GM18907 (cell line): ENCODE measurements at regions not wholly inside any gene's neighbourhood (a gene's known extent, or its start where the extent isn't known, plus 50 kb on each side); places are given as distances from the start of the nearest gene placed in this dataset.
"Not testable (repeated sequence)": the region's sequence is repeated elsewhere in the genome, so short reads cannot be mapped to it uniquely, and the experiment has no call there.

ENCODE experiments used
- ATAC-seq: cut with Tn5 transposase; IDR thresholded peaks from one replicate; pipeline ENCODE4 v1.9.1; 2021; ENCODE audit warnings: mild to moderate bottlenecking, moderate library complexity; ENCODE audit not compliant: unreplicated experiment

DNA sequence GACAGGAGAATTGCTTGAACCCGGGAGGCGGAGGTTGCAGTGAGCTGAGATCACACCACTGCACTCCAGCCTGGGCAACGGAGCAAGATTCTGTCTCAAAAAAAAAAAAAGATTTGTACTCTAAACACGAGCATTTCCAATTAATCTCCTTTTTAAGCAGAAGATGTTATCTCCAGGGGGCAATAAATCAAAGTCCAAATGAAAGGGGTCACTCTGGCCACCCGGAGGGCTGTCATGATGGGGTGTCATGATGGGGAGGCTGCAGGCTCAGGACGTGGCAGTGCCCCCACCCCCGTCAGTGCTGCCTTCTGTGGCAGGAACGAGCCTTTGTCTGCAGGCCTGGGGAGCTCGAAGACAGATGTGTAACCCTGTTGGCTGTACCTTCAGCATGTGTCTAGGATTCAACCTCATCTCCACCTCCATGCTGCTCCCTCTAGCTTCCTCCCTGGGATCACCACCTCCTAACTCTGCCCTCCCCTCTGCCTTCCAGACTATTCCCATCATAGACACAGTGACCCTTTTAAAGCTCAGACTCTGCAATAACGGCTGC, 76.9 kb upstream of the YWHAQ start:
- ATAC-seq: no peak

DNA sequence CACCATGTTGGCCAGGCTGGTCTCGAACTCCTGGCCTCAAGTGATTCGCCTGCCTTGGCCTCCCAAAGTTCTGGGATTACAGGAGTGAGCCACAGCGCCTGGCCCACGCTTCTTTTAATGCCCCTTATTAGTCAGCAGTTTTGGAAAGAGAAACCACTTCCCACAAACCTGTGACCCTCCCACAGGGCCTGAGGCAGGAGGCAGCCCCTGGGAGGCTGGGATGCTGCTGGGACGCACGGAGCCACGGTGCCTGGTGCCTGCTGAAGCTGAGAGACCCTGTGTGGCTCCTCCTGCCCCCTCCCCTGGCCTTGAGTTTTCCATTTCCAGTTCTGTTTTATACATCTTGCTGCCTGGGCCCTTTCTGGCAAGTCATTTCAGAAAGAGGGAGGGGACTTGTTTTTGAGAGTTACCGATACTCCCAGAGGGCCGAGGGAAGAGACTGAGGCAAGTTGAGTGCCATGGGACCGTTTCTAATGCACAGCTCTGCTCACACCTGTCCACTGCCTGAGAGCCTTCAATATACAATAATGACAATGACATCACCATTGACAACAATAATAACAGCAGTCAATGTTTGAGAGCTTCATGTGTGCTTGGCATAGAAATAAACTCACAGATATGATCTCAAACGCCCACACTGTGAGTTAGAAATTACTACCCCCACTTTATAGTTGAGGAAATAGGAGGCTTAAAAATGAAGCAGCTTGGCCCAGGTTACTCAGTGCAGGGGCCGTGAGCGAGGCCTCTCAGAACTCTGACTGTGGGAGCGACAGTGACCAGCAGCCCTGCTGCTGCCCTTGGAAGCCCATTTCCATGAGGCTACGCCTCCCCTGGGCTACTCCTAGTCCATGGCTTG, 78.1 kb upstream of the YWHAQ start:
- ATAC-seq: no peak

DNA sequence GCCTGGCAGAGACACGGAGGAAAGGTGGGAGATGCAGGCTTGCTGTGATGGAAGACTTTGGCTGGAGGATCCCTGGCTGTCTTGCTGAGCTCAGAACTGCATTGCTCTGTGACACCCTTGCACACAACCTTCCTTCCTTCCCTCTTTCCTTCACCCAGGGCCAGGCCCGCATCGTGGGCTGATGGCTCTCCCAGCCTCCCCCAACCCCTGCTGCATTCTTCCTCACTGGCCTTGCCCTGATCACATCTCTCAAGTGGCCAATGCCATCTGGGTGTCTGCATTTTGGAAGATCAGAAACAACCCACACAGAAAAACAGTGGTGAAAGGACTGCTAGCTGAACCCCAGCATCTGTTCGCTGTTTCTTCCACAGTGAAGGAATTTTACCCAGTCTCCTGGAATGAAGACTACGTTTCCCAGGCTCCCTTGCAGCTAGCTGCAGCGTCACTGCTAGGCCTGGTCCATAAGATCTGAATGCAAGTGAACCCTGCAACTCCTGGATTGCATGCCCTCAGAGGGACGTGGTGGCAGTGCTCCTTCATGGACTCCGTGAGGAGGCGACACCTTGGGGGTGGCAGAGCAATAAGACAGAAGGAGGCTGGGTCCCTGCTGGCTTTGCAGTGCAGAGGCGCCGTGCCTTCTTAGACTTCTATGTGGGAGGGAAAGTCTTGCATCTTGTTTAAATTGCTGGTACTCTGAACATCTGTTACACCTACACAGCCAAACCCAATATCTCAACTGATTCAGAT, 78.9 kb upstream of the YWHAQ start:
- ATAC-seq: no peak

- ATAC-seq: no peak
Measured at GRCh38 chr2:9710311-9710710, 79.5 kb upstream of the YWHAQ start.

DNA sequence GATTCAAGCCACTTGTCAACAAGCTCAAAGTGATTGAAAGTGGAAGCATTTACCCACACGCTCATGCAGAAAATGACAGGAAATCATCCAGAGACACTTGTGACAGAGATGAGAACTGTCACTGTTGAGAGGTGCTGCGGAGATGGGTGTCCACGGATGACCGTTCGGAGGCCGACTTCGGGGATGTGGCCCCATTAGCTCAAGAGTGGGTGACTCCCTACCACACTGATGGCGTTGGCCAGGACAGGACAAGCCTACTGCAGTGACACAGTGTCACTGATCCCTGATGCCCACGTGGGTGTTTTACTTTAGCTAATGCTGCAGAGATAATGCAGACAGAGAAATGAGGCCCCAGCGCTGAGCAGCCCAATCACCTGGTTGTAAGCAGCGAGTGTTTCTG, 81.5 kb upstream of the YWHAQ start:
- ATAC-seq: no peak

GRCh38 chr2:9714630-9715214, 83.9 kb upstream of the YWHAQ start:
- no peak for ATAC-seq

DNA sequence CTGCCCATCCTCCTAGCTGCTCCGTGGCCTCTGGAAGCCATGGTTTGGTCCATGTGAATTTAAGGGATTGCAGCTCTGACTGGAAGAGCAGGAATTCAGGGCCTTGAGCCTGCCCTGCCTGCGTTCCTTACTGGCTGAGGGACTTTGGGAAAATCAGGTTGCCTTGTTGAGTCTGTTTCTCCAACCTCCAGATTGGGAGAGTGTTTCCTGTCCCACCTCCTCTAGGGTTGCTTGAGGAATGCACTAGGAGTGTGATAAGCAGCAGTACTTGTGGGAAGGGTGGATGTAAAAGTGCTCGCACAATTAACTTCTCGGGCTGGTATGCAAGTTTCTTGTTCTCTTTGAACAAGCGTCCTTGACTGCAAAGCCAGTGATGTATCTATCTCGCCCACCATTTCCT, 84.4 kb upstream of the YWHAQ start:
- ATAC-seq: no peak

DNA sequence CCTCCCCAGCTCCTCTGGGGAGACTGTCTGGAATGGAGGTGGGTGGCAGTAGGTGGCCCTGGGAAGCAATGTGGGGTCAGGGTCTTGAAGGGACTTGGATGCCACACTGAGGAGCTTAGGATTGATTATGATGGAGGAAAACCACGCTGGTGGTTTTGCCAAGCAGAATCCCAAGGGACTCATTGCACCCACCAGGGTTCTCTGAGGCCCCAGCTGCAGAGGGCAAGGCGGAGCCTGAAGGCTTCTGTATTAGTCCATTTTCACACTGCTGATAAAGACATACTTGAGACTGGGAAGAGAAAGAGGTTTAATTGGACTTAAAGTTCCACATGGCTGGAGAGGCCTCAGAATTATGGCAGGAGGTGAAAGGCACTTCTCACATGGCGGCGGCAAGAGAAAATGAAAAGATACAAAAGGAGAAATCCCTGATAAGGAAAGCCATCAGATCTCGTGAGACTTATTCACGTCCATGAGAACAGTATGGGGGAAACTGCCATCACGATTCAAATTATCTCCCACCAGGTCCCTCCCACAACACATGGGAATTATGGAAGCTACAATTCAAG, 87.2 kb upstream of the YWHAQ start:
- no peak for ATAC-seq

DNA sequence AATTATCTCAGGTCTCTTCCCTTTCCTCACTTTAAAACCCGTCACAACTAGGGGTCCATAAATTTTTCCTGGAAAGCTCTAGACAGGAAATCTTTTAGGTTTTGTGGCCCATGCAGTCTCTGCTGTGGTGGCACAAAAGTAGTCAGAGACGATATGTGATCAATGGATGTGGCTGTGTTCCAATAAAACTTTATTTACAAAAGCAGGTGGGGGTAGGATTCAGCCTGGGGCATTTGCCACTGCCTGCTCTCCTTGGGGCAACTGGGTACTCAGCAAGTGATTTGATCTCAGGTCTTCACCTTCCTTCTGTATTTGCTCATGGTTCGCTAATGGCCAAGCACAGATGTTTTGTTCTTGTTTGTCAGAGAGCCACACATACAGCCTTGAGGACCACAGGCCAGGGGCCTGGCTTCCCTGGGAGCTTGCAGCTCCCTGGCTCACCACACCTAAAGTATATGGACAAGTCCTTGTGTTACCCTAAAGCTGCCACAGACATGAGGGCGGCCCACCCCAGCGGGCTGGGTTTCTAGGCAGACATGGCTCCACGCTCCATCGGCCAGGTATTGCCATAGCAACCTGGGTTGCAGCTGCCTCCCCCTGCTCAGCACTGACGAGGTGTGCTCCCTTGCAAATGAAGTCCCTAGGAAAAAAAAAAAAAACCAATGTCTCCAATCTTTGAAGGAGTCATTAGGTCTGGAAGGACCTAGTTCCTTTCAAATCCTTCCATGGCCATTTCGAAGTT, 89.7 kb upstream of the YWHAQ start:
- no peak for ATAC-seq

DNA sequence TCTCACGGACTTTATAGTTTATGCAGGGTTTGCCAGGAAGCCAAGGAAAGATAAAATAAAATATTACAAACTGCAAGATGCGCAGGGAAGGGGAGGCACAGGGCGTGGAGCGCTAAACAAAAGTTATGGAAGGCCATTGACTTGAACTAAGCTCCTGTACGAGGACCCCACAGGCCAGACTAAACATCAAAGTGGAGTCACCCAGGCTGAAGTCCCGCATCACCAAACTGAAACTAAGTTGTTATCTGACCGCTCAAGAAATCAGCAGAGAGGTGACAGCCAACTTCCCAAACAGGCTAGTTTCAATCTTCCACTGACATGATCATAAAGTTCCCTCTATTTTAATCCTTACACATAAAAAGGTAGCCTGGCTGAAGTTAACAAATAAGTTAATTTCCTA, 90.5 kb upstream of the YWHAQ start:
- ATAC-seq: no peak

DNA sequence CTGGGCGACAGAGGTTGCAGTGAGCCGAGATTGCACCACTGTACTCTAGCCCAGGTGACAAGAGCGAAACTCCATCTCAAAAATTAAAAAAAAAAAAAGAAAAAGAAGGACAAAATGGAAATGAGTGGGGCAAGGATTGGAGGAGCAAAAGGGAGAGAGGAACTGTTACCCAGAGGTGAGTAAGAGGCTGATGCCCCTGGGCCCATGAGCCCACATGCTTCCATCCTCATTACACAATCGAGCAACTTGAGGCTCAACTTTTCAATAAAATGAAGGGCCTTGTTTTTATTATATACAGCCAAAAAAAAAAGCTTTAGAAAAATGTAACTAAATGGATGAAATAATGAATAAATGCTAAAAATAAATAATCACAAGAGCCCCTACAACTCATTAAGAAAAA, 91.7 kb upstream of the YWHAQ start:
- no peak for ATAC-seq

- ATAC-seq: no peak
Measured at GRCh38 chr2:9724565-9724964, 93.8 kb upstream of the YWHAQ start.

DNA sequence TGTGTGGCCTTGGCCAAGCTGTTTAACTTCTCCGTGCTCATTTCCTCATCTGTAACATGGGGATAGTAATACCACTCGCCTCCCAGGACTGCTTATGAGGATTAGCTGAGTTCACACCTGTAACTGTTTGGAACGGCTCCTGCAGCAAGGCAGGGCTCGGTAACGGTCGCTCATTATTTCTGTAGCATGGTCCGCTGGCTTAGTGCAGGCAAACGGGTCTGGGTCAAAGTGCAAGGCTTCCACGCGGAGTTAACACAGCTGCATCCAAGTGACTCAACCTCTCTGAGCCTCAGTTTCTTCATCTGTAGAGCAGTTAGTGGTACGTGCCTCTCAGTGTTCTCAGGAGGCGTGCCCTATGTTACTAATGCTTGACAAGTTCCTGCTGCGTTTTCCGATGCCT, 94.3 kb upstream of the YWHAQ start:
- ATAC-seq: no peak

GRCh38 chr2:9726016-9726415, 95.2 kb upstream of the YWHAQ start:
- ATAC-seq: not testable (repeated sequence)

GRCh38 chr2:9730523-9730922, 99.7 kb upstream of the YWHAQ start:
- ATAC-seq: not testable (repeated sequence)

GRCh38 chr2:9732824-9733223, 102.0 kb upstream of the YWHAQ start:
- ATAC-seq: no peak

- no peak for ATAC-seq
Measured at GRCh38 chr2:9734308-9734707, 103.5 kb upstream of the YWHAQ start.

DNA sequence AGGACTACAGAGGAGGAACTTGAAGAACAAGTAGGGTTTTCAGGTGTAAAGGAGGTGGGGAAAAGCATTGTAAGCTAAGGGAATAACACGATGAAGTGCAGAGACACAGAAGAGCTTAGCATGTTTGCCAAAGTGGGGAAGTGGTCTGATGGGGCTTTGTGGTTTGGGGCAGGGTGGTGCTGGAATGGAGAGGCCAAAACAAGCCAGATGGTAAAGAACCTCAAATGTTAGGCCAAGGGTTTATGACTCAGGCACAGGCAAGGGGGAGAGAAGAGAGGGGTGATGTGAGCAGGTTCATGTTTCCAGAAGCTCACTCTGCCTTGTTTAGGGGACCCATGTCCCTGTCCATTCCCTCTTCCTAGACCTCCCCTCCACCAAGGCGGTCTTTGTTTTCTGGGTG, 104.5 kb upstream of the YWHAQ start:
- ATAC-seq: no peak

DNA sequence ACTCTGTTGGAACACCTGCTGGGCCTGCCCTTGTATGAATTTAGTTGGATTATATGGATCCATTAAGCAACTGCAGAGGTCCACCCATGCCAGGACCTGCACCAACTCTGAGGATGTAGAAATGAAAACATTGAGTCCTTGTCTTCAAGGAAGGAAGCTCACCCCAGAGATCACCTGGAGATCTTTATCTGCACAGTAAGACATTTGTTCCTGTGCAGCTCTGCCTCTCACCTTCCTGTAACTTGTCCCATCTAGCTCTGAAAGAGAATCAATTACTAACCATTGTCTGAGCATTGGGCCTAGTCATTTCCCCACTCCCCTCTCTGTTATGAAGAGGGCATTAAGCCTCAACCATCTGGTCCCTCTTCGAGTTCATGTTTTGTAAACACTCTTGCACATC, 105.2 kb upstream of the YWHAQ start:
- no peak for ATAC-seq

DNA sequence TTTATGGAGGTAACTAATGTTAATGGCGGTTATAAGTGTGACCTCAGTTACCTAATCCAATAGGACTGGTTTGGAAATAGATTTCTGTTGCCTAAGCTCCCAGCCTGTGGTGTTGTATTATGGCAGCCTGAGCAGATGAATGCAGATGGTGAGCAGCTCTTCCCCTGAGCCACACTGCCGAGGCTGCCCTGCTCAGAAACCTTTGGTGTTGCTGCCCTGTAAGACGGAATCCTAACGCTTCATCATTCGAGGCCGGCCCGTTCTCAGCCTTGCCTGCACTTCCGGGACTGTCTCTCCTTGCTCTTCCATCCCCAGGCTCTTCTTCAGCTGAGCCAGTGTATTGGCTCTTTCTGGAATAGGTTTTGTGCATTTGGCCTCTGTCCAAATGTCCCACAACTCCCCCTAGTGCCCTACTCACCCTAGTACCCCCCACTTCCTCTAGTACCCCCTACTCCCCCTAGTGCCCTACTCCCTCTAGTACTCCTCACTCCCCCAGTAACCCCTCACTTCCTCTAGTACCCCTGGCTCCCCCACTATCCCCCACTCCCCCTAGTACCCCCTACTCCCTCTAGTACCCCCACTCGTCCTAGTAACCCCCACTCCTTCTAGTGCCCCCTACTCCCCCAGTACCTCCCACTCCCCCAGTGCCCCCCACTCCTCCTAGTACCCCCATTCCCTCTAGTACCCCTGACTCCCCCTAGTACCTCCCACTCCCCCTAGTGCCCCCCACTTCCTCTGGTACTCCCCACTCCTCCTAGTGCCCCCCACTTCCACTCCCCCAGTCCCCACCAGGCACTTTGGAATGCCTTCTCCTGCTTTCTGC, 106.0 kb upstream of the TAF1B start:
- no peak for ATAC-seq
